ENCODE measurements at regions not wholly inside any gene's neighbourhood (a gene's known extent, or its start where the extent isn't known, plus 50 kb on each side); places are given as distances from the start of the nearest gene placed in this dataset.

DNA sequence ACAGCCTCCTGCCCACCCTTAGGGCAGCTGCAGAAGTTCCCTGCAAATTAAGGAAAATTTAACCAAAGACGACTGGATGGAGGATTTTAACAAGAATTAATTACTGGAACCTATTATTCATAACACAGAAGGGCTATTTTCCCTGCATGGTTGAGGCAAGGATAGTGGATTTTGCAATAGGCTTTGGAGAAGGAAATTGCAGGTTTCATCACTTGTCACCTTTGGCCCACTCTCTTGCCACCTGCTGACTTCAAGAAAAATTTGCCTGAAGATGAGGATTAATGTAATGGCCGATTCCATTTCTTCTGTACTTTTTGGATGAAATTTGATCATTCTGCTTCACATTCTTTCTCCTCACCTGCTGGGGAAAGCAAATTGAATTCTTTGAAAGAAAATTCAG is 261.7 kb downstream of the FGF9 start:
- no peaks in the 10 kb centered on the region for H3K36me3 Mint-ChIP-seq (ENCODE audit: low read depth)
- TF ChIP-seq, protein P1, sequence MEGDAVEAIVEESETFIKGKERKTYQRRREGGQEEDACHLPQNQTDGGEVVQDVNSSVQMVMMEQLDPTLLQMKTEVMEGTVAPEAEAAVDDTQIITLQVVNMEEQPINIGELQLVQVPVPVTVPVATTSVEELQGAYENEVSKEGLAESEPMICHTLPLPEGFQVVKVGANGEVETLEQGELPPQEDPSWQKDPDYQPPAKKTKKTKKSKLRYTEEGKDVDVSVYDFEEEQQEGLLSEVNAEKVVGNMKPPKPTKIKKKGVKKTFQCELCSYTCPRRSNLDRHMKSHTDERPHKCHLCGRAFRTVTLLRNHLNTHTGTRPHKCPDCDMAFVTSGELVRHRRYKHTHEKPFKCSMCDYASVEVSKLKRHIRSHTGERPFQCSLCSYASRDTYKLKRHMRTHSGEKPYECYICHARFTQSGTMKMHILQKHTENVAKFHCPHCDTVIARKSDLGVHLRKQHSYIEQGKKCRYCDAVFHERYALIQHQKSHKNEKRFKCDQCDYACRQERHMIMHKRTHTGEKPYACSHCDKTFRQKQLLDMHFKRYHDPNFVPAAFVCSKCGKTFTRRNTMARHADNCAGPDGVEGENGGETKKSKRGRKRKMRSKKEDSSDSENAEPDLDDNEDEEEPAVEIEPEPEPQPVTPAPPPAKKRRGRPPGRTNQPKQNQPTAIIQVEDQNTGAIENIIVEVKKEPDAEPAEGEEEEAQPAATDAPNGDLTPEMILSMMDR (IDR thresholded peaks at IDR 0.05): no peak
- DNase-seq: no peak
- H3K4me1 Mint-ChIP-seq: peaks cover 16% of the 10 kb centered on the region
- H3K9me3 Mint-ChIP-seq: no peaks in the 10 kb centered on the region
- H3K27me3 Mint-ChIP-seq (ENCODE audit: low read depth, poor library complexity): no peaks in the 10 kb centered on the region
- H3K27ac Mint-ChIP-seq: no peak overlapping the region
- no peak overlapping the region for H3K4me3 Mint-ChIP-seq

DNA sequence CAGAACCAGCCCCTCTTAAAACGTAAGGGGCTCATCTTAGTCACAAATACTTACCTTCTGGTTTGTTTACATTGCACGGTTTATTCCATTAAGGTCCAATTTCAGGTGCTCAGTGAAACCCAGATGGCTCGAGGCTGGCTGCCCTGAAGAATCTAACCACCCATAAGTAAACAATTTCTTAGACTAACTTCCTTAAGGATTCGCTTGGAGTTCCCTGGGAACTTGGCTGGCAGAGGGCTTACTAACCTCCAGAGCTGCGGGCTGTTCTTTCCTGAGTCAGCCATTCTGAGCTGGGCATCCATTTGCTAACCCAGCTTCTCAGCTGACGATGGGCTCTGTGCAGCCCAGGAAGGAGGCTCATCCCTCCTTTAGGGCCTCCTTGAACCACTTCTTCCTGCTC is 262.1 kb downstream of the FGF9 start:
- Mint-ChIP-seq H3K9me3 (no peaks in the 10 kb centered on the region), H3K27ac (no peak overlapping the region), H3K4me3 (no peak overlapping the region), H3K27me3 (ENCODE audit: low read depth, poor library complexity) (no peaks in the 10 kb centered on the region), H3K4me1 (peaks cover 20% of the 10 kb centered on the region), H3K36me3 (ENCODE audit: low read depth) (no peaks in the 10 kb centered on the region)
- DNase-seq: no peak
- TF ChIP-seq, protein P1 (IDR thresholded peaks at IDR 0.05): no peak

DNA sequence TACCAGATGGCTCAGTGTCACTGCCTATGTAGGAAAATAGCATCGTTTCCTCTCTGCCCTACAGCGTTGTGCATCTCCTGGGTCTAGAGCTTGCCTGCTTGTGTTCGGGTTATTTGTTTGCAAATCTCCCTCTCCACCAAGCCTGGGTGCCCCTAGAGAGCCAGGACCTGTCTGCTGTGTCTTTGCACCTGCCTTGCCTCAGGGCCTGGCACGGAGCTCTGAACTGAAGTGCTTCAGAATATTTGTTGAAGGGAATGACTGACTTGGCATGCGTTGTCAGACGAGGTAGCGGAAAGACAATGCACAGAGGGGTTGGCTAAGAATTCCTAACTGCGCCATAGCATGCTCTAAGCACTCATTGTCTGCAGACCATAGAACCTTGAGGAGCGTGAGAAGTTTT is 263.4 kb downstream of the FGF9 start:
- peaks cover 33% of the 10 kb centered on the region for H3K4me1 Mint-ChIP-seq
- DNase-seq: no peak
- H3K27ac Mint-ChIP-seq: no peak overlapping the region
- H3K4me3 Mint-ChIP-seq: no peak overlapping the region
- no peaks in the 10 kb centered on the region for H3K27me3 Mint-ChIP-seq (ENCODE audit: low read depth, poor library complexity)
- TF ChIP-seq, protein P1 (IDR thresholded peaks at IDR 0.05): no peak
- no peaks in the 10 kb centered on the region for H3K9me3 Mint-ChIP-seq
- no peaks in the 10 kb centered on the region for H3K36me3 Mint-ChIP-seq (ENCODE audit: low read depth)

DNA sequence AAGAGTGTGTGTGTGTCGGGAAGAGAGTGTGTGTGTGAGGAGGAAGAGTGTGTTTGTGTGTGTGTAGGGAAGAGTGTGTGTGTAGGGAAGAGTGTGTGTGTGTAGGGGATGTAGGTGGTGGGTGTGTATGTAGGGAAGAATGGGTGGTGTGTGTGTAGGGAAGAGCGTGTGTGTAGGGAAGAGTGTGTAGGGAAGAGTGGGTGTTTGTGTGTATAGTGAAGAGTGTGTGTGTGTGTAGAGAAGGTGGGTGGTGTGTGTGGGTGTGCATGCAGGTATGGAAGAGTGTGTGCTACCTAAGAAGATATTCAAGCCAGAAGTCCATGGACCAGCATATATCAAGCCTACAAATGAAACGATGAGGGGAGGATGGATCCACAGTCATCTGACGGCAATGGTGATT is 265.8 kb downstream of the FGF9 start:
- TF ChIP-seq, protein P1 (IDR thresholded peaks at IDR 0.05): no peak
- H3K36me3 Mint-ChIP-seq (ENCODE audit: low read depth): peaks cover 4% of the 10 kb centered on the region
- H3K4me1 Mint-ChIP-seq: peaks cover 21% of the 10 kb centered on the region
- DNase-seq: no peak
- H3K27me3 Mint-ChIP-seq (ENCODE audit: low read depth, poor library complexity): no peaks in the 10 kb centered on the region
- H3K9me3 Mint-ChIP-seq: peaks cover 4% of the 10 kb centered on the region
- H3K4me3 Mint-ChIP-seq: no peak overlapping the region
- H3K27ac Mint-ChIP-seq: peak overlapping the region; percentile 15

DNA sequence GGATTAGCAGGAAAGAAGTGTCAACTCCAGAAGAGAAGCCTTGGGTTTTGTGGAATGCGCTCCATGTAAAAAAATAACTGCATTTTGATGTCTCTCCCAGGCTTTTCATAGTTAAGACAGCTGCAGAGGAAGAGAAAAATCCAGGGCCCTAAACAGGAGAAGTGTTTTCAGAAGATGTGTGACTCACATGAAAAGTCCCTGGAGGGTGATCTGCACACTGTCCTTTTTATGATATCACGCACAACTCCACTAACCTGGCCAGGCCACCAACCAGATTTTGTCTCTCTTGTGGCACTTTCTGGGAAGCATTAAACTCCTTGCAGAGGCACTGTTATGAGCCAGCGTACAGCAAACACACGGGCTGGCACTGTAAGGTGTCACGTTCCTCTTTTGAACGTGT is 267.3 kb downstream of the FGF9 start:
- no peak overlapping the region for H3K27ac Mint-ChIP-seq
- H3K27me3 Mint-ChIP-seq (ENCODE audit: low read depth, poor library complexity): no peaks in the 10 kb centered on the region
- H3K4me3 Mint-ChIP-seq: no peak overlapping the region
- H3K36me3 Mint-ChIP-seq (ENCODE audit: low read depth): peaks cover 4% of the 10 kb centered on the region
- peaks cover 19% of the 10 kb centered on the region for H3K4me1 Mint-ChIP-seq
- DNase-seq: no peak
- peaks cover 16% of the 10 kb centered on the region for H3K9me3 Mint-ChIP-seq
- TF ChIP-seq, protein P1 (IDR thresholded peaks at IDR 0.05): no peak

DNA sequence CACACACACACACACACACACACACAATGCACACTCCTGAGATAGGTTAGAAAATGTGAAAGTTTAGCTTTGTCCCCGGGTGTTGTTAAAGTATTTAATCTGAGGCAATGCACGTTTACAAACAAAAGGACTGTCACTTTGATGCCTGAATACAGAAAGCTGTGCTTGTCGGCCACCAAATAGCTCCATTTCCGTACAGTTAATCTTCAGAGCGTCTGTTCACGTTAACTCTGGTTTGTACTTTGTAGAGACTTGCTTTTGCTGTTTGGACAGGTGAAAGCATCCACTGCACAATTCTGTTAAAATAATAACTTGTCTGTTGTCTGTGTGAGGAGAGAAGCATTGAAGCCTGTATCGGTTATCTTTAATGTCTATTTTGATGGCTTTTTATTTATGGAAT is 267.8 kb downstream of the FGF9 start:
- TF ChIP-seq, protein P1 (IDR thresholded peaks at IDR 0.05): no peak
- H3K4me3 Mint-ChIP-seq: no peak overlapping the region
- no peak overlapping the region for H3K27ac Mint-ChIP-seq
- H3K27me3 Mint-ChIP-seq (ENCODE audit: low read depth, poor library complexity): no peaks in the 10 kb centered on the region
- peaks cover 19% of the 10 kb centered on the region for H3K4me1 Mint-ChIP-seq
- DNase-seq: no peak
- peaks cover 4% of the 10 kb centered on the region for H3K36me3 Mint-ChIP-seq (ENCODE audit: low read depth)
- peaks cover 20% of the 10 kb centered on the region for H3K9me3 Mint-ChIP-seq
